H1 (cell line): ENCODE measurements at regions not wholly inside any gene's neighbourhood (a gene's known extent, or its start where the extent isn't known, plus 50 kb on each side); places are given as distances from the start of the nearest gene placed in this dataset.

Experiments
- CTCF ChIA-PET: fragments of 300-600 bp; sonication (Branson Sonifier 250); formaldehyde crosslinking; loops from one replicate; lab custom pipeline; 2021; ENCODE audit not compliant: partially characterized antibody; lab: Charles Lee
- POLR2A ChIA-PET: fragments of 300-600 bp; sonication (Branson Sonifier 250); formaldehyde crosslinking; loops from one replicate; lab custom pipeline; 2021; ENCODE audit warnings: inconsistent platforms; ENCODE audit not compliant: partially characterized antibody; lab: Charles Lee
- DNase-seq, 2 experiments: peaks; one replicate each; pipeline versions ENCODE4 v3.0.0 to v3.0.0-alpha.2; 2010 to 2022; ENCODE audit warnings: low spot score in 2 of 2, low read depth in 1 of 2, mixed read lengths in 1 of 2
- FAIRE-seq: peaks from 2 replicates; lab custom pipeline; 2011; peaks lifted over from hg19 to GRCh38; lab: Jason Lieb, UNC
- H2AFZ ChIP-seq: 2 replicates; pipeline ENCODE4 v1.8.1; 2012; ENCODE audit warnings: low read length, inconsistent platforms
- H2AK5ac ChIP-seq: 2 replicates; pipeline ENCODE4 v1.6.1; 2013; ENCODE audit warnings: low read depth, low read length
- H2BK120ac ChIP-seq: replicated peaks from 2 replicates; pipeline ENCODE3; 2013; ENCODE audit warnings: low read depth, low read length, inconsistent platforms
- H2BK12ac ChIP-seq: 2 replicates; pipeline ENCODE4 v1.6.1; 2013; ENCODE audit warnings: low read depth, low read length
- H2BK15ac ChIP-seq: 2 replicates; pipeline ENCODE4 v1.6.1; 2013; ENCODE audit warnings: low read length
- H2BK20ac ChIP-seq: 2 replicates; pipeline ENCODE4 v1.6.1; 2013; ENCODE audit warnings: low read length
- H2BK5ac ChIP-seq: 2 replicates; pipeline ENCODE4 v1.6.1; 2013; ENCODE audit warnings: low read depth, low read length
- H3K14ac ChIP-seq: 2 replicates; pipeline ENCODE4 v1.6.1; 2013; ENCODE audit warnings: inconsistent platforms; ENCODE audit not compliant: insufficient read length
- H3K18ac ChIP-seq: 2 replicates; pipeline ENCODE4 v1.6.1; 2013; ENCODE audit warnings: low read length; ENCODE audit errors: extremely low read depth
- H3K23ac ChIP-seq: 2 replicates; pipeline ENCODE4 v1.6.1; 2013; ENCODE audit warnings: inconsistent platforms; ENCODE audit not compliant: insufficient read length
- H3K23me2 ChIP-seq: 2 replicates; pipeline ENCODE4 v1.6.1; 2013; ENCODE audit warnings: low read depth, low read length
- H3K27ac ChIP-seq: 2 replicates; pipeline ENCODE4 v1.6.1; 2011; ENCODE audit warnings: low read depth, low read length, inconsistent platforms
- H3K27me3 ChIP-seq, 4 experiments: replicated peaks in 1 of 4; 1 replicate in 1 of 4; 2 replicates in 3 of 4; pipeline versions ENCODE4 v1.6.1 to v1.8.1; 2011 to 2013; ENCODE audit warnings: low read length in 3 of 4, mild to moderate bottlenecking in 3 of 4, inconsistent platforms in 2 of 4, mixed read lengths in 2 of 4, moderate library complexity in 1 of 4; ENCODE audit not compliant: control insufficient read depth in 3 of 4, insufficient read depth in 3 of 4; ENCODE audit errors: extremely low read depth in 1 of 4
- H3K36me3 ChIP-seq, 4 experiments: 2 replicates each; pipeline versions ENCODE4 v1.6.1 to v1.8.1; 2011 to 2013; ENCODE audit warnings: mild to moderate bottlenecking in 4 of 4, low read length in 3 of 4, moderate library complexity in 2 of 4, control low read depth in 1 of 4, inconsistent platforms in 1 of 4; ENCODE audit not compliant: insufficient read depth in 4 of 4, control insufficient read depth in 2 of 4
- H3K4ac ChIP-seq: replicated peaks from 2 replicates; pipeline ENCODE3; 2013; ENCODE audit warnings: low read length, low read depth, mixed read lengths, inconsistent platforms; ENCODE audit not compliant: insufficient read length
- H3K4me1 ChIP-seq, 4 experiments: replicated peaks in 1 of 4; 1 replicate in 1 of 4; 2 replicates in 3 of 4; pipeline versions ENCODE4 v1.6.1 to v1.8.1; 2011 to 2013; ENCODE audit warnings: low read length in 3 of 4, inconsistent platforms in 2 of 4, mixed read lengths in 1 of 4; ENCODE audit not compliant: insufficient read depth in 4 of 4, control insufficient read depth in 3 of 4
- H3K4me2 ChIP-seq, 2 experiments: 2 replicates each; pipeline versions ENCODE4 v1.6.1 to v1.8.1; 2011 to 2013; ENCODE audit warnings: low read depth in 2 of 2, low read length in 2 of 2, control low read depth in 1 of 2, inconsistent platforms in 1 of 2, mild to moderate bottlenecking in 1 of 2; ENCODE audit not compliant: insufficient read depth in 1 of 2
- H3K4me3 ChIP-seq, 4 experiments: fragments of 200-600, 300-600 bp in 1 of 4; sonication (generic), shearing (Covaris generic), sonication (Bioruptor Twin) in 1 of 4; 2 replicates each; pipeline versions ENCODE4 v1.5.1 to v1.8.1; 2011 to 2016; ENCODE audit warnings: low read length in 4 of 4, low read depth in 3 of 4, control low read depth in 2 of 4, inconsistent platforms in 2 of 4, mild to moderate bottlenecking in 2 of 4, mixed read lengths in 1 of 4, moderate library complexity in 1 of 4; ENCODE audit not compliant: insufficient read depth in 2 of 4; ENCODE audit errors: extremely low read depth in 1 of 4
- H3K56ac ChIP-seq: replicated peaks from 2 replicates; pipeline ENCODE3; 2013; ENCODE audit warnings: low read depth, mild to moderate bottlenecking, mixed read lengths, low read length, inconsistent platforms; ENCODE audit not compliant: insufficient read length
- H3K79me1 ChIP-seq: 2 replicates; pipeline ENCODE4 v1.6.1; 2013; ENCODE audit warnings: low read depth, low read length, control low read depth
- H3K79me2 ChIP-seq, 2 experiments: 2 replicates each; pipeline versions ENCODE4 v1.6.1 to v1.8.1; 2012 to 2013; ENCODE audit warnings: low read length in 2 of 2, mild to moderate bottlenecking in 2 of 2, inconsistent platforms in 1 of 2; ENCODE audit not compliant: insufficient read depth in 2 of 2, control insufficient read depth in 1 of 2
- H3K9ac ChIP-seq, 4 experiments: replicated peaks in 1 of 4; 1 replicate in 1 of 4; 2 replicates in 3 of 4; pipeline versions ENCODE4 v1.6.1 to v1.8.1; 2011 to 2013; ENCODE audit warnings: low read depth in 3 of 4, low read length in 3 of 4, control low read depth in 2 of 4, mild to moderate bottlenecking in 2 of 4, moderate library complexity in 2 of 4, inconsistent platforms in 1 of 4; ENCODE audit errors: extremely low read depth in 1 of 4
- H3K9me3 ChIP-seq, 2 experiments: 2 replicates each; pipeline versions ENCODE4 v1.6.1 to v1.8.1; 2012 to 2013; ENCODE audit warnings: mild to moderate bottlenecking in 2 of 2, moderate library complexity in 2 of 2, control low read depth in 1 of 2, inconsistent platforms in 1 of 2, low read depth in 1 of 2, low read length in 1 of 2, mixed read lengths in 1 of 2; ENCODE audit not compliant: insufficient read depth in 2 of 2
- H4K20me1 ChIP-seq, 2 experiments: replicated peaks in 1 of 2; 2 replicates each; pipeline versions ENCODE3 to v1.8.1; 2011 to 2013; ENCODE audit warnings: inconsistent platforms in 2 of 2, low read length in 2 of 2, mild to moderate bottlenecking in 1 of 2; ENCODE audit not compliant: insufficient read depth in 2 of 2, control insufficient read depth in 1 of 2
- H4K5ac ChIP-seq: 2 replicates; pipeline ENCODE4 v1.6.1; 2013; ENCODE audit warnings: low read length, low read depth, mixed read lengths, inconsistent platforms; ENCODE audit not compliant: insufficient read length
- H4K8ac ChIP-seq: 2 replicates; pipeline ENCODE4 v1.8.0; 2013; ENCODE audit warnings: mild to moderate bottlenecking, moderate library complexity, low read length, inconsistent platforms; ENCODE audit not compliant: insufficient read depth; ENCODE audit errors: extremely low read depth
- H4K91ac ChIP-seq: replicated peaks from 2 replicates; pipeline ENCODE3; 2013; ENCODE audit warnings: low read length, mixed read lengths, inconsistent platforms; ENCODE audit not compliant: insufficient read length
- CHD7 ChIP-seq: fragments of 300-600 bp; sonication (generic); IDR thresholded peaks from 2 replicates; pipeline ENCODE4 v1.7.1; 2012; ENCODE audit warnings: low read length, moderate library complexity, mild to moderate bottlenecking, inconsistent platforms; ENCODE audit not compliant: insufficient replicate concordance
- WGBS, 2 experiments: shearing (Covaris generic) in 1 of 2; methylation state at CpG; one replicate each; pipeline versions ENCODE4 v1.1.6 to v1.1.7; 2013 to 2015; ENCODE audit warnings: low lambda C conversion rate in 2 of 2, mixed read lengths in 2 of 2, inconsistent platforms in 1 of 2, low coverage in 1 of 2, missing lambda C conversion rate in 1 of 2; ENCODE audit not compliant: insufficient replicate concordance in 2 of 2, insufficient coverage in 1 of 2, insufficient read length in 1 of 2; ENCODE audit errors: extremely low coverage in 1 of 2, missing lambda C conversion rate in 1 of 2; 5-methylcytosine and 5-hydroxymethylcytosine counted together

GRCh38 chr20:22801528-22801927, 217.2 kb upstream of the FOXA2 start:
- Histone ChIP-seq H3K4ac (no peak overlapping the region), H2BK20ac (no peak overlapping the region), H3K27ac (no peak overlapping the region), H3K4me3 (no peak overlapping the region), H3K23me2 (no peaks in the 10 kb centered on the region), H3K79me2 (no peaks in the 10 kb centered on the region), H3K14ac (no peak overlapping the region), H3K27me3 (no peaks in the 10 kb centered on the region), H2BK15ac (no peak overlapping the region), H3K79me1 (no peaks in the 10 kb centered on the region), H3K18ac (no peak overlapping the region), H3K4me1 (peaks cover 0 to 7% (median 3%) of the 10 kb centered on the region in 4 experiments; a peak in 2 of 7 replicates), H3K23ac (no peak overlapping the region), H4K8ac (no peak overlapping the region), H3K9me3 (no peaks in the 10 kb centered on the region), H2BK5ac (no peak overlapping the region), H2BK120ac (no peak overlapping the region), H3K4me2 (no peak overlapping the region), H4K5ac (no peak overlapping the region), H2AK5ac (no peak overlapping the region), H3K36me3 (no peaks in the 10 kb centered on the region), H4K91ac (no peak overlapping the region), H4K20me1 (no peaks in the 10 kb centered on the region), H3K56ac (no peak overlapping the region), H2AFZ (no peak overlapping the region), H3K9ac (no peak overlapping the region), H2BK12ac (no peak overlapping the region)
- no peak for FAIRE-seq
- POLR2A ChIA-PET = no interaction called here
- CTCF ChIA-PET = interaction anchor here (0.9 to 1.4 kb wide), 4 partner anchors 13 to 214 kb away, joined by 3 to 5 read pairs (median 3); no protein-coding TSS in a partner anchor
- no peak for DNase-seq
- WGBS, 2 experiments = 86% methylated on average over 4 of the region's 4 CpGs; no CpG with 5 or more reads in 1 of the 2 experiments
- TF ChIP-seq CHD7 = no peak
